Neural cell (in vitro differentiated cells): ENCODE measurements at regions not wholly inside any gene's neighbourhood (a gene's known extent, or its start where the extent isn't known, plus 50 kb on each side); places are given as distances from the start of the nearest gene placed in this dataset.

Source experiments
- H2AFZ ChIP-seq: fragments of 200-600, 300-800 bp; sonication (generic), shearing (Covaris generic); 2 replicates; pipeline ENCODE4 v1.6.0; 2014; ENCODE audit warnings: low read depth, mild to moderate bottlenecking, antibody characterized with exemption, low read length, moderate library complexity
- H3F3A ChIP-seq: fragments of 200-600 bp; shearing (Covaris generic); 2 replicates; pipeline ENCODE4 v1.6.1; 2016; ENCODE audit warnings: mild to moderate bottlenecking, moderate library complexity, mixed read lengths, antibody characterized with exemption, low read length; ENCODE audit not compliant: insufficient read depth, poor library complexity, severe bottlenecking
- H3K27ac ChIP-seq: fragments of 200-600, 300-800 bp; sonication (generic), shearing (Covaris generic); 2 replicates; pipeline ENCODE4 v1.5.1; 2014; ENCODE audit warnings: mild to moderate bottlenecking, low read length, moderate library complexity
- H3K27me3 ChIP-seq: fragments of 300-800, 200-600 bp; sonication (generic), shearing (Covaris generic); 2 replicates; pipeline ENCODE4 v1.6.0; 2014; ENCODE audit warnings: mild to moderate bottlenecking, low read depth, low read length, moderate library complexity; ENCODE audit not compliant: insufficient read depth
- H3K36me3 ChIP-seq: fragments of 300-800, 200-600 bp; sonication (generic), shearing (Covaris generic); 2 replicates; pipeline ENCODE4 v1.5.1; 2014; ENCODE audit warnings: mild to moderate bottlenecking, antibody characterized with exemption, low read length, moderate library complexity; ENCODE audit not compliant: insufficient read depth
- H3K4me2 ChIP-seq: fragments of 300-800, 200-600 bp; sonication (generic), shearing (Covaris generic); 2 replicates; pipeline ENCODE4 v1.6.0; 2014; ENCODE audit warnings: mild to moderate bottlenecking, low read length
- H3K4me3 ChIP-seq: fragments of 300-800, 200-600 bp; sonication (generic), shearing (Covaris generic); 2 replicates; pipeline ENCODE4 v1.5.1; 2014; ENCODE audit warnings: mild to moderate bottlenecking, low read length, moderate library complexity
- H3K79me2 ChIP-seq: fragments of 200-600 bp; shearing (Covaris generic); replicated peaks from 2 replicates; pipeline ENCODE4 v1.6.0; 2014; ENCODE audit warnings: mild to moderate bottlenecking, low read length, moderate library complexity; ENCODE audit not compliant: insufficient read depth
- H3K9ac ChIP-seq: fragments of 300-800, 200-600 bp; sonication (generic), shearing (Covaris generic); 2 replicates; pipeline ENCODE4 v1.6.1; 2016; ENCODE audit warnings: mild to moderate bottlenecking, low read length, mixed read lengths
- H3K9me2 ChIP-seq: fragments of 200-600 bp; shearing (Covaris generic); 2 replicates; pipeline ENCODE4 v1.6.1; 2016; ENCODE audit warnings: mild to moderate bottlenecking, low read length, mixed read lengths; ENCODE audit not compliant: insufficient read depth
- H3K9me3 ChIP-seq: fragments of 200-600, 300-800 bp; sonication (generic), shearing (Covaris generic); 2 replicates; pipeline ENCODE4 v1.6.1; 2016; ENCODE audit warnings: mild to moderate bottlenecking, mixed run types, low read length, moderate library complexity, mixed read lengths
- H4K20me1 ChIP-seq: fragments of 200-600 bp; shearing (Covaris generic); 2 replicates; pipeline ENCODE4 v1.6.1; 2016; ENCODE audit warnings: mild to moderate bottlenecking, mixed run types; ENCODE audit not compliant: insufficient read depth
- CTCF ChIP-seq: fragments of 450-650 bp; IDR thresholded peaks from 2 replicates; pipeline ENCODE4 v1.5.1; 2014; ENCODE audit warnings: antibody characterized with exemption, mild to moderate bottlenecking, moderate library complexity; ENCODE audit not compliant: poor library complexity, severe bottlenecking
- EP300 ChIP-seq: fragments of 450-650 bp; conservative IDR thresholded peaks from 2 replicates; pipeline ENCODE4 v1.6.1; 2014; ENCODE audit warnings: antibody characterized with exemption, mild to moderate bottlenecking, moderate library complexity; ENCODE audit not compliant: poor library complexity, severe bottlenecking
- EZH2 ChIP-seq: fragments of 200-600, 300-800 bp; shearing (Covaris generic), sonication (generic); IDR thresholded peaks from 2 replicates; pipeline ENCODE4 v1.6.1; 2014; ENCODE audit warnings: antibody characterized with exemption, low read length, borderline replicate concordance, mild to moderate bottlenecking; ENCODE audit not compliant: insufficient read depth, poor library complexity, severe bottlenecking
- MXI1 ChIP-seq: fragments of 450-650 bp; conservative IDR thresholded peaks from 2 replicates; pipeline ENCODE4 v1.6.1; 2014; ENCODE audit warnings: antibody characterized with exemption, mild to moderate bottlenecking; ENCODE audit not compliant: poor library complexity, severe bottlenecking
- POLR2AphosphoS5 ChIP-seq: IDR thresholded peaks from 2 replicates; pipeline ENCODE4 v1.6.1; 2012
- RAD21 ChIP-seq: fragments of 450-650 bp; conservative IDR thresholded peaks from 2 replicates; pipeline ENCODE4 v1.6.1; 2014; ENCODE audit warnings: antibody characterized with exemption, mild to moderate bottlenecking, moderate library complexity
- REST ChIP-seq: IDR thresholded peaks from 2 replicates; pipeline ENCODE4 v1.6.1; 2012; ENCODE audit warnings: borderline replicate concordance
- SMC3 ChIP-seq: fragments of 450-650 bp; conservative IDR thresholded peaks from 2 replicates; pipeline ENCODE4 v1.6.1; 2014; ENCODE audit warnings: antibody characterized with exemption, mild to moderate bottlenecking, moderate library complexity; ENCODE audit not compliant: poor library complexity
- TAF1 ChIP-seq: IDR thresholded peaks from 2 replicates; pipeline ENCODE4 v1.6.1; 2012; ENCODE audit warnings: low read depth

- H3K27me3 ChIP-seq: no peaks in the 10 kb centered on the region
- TF ChIP-seq CTCF (no peak), REST (no peak), TAF1 (no peak), MXI1 (no peak), SMC3 (no peak), EZH2 (no peak), EP300 (no peak), POLR2AphosphoS5 (no peak), RAD21 (no peak)
- H3F3A ChIP-seq: no peaks in the 10 kb centered on the region
- no peak overlapping the region for H3K9ac ChIP-seq
- no peak overlapping the region for H3K4me3 ChIP-seq
- H3K9me3 ChIP-seq: no peaks in the 10 kb centered on the region
- H3K79me2 ChIP-seq: no peaks in the 10 kb centered on the region
- H3K9me2 ChIP-seq: no peaks in the 10 kb centered on the region
- no peaks in the 10 kb centered on the region for H4K20me1 ChIP-seq
- no peak overlapping the region for H3K4me2 ChIP-seq
- H3K36me3 ChIP-seq: no peaks in the 10 kb centered on the region
- no peak overlapping the region for H2AFZ ChIP-seq
- H3K27ac ChIP-seq: no peak overlapping the region
Observed at GRCh38 chr2:138432971-138433370, 68.6 kb upstream of the SPOPL start.

- H3K4me2 ChIP-seq: no peak overlapping the region
Observed at GRCh38 chr2:138433995-138434951, 67.3 kb upstream of the SPOPL start.

More at GRCh38 chr2:138433995-138434951, 67.3 kb upstream of the SPOPL start:
- Histone ChIP-seq H3K9me3 (no peaks in the 10 kb centered on the region), H3K9me2 (no peaks in the 10 kb centered on the region), H3K79me2 (no peaks in the 10 kb centered on the region), H3K27me3 (no peaks in the 10 kb centered on the region), H4K20me1 (no peaks in the 10 kb centered on the region), H3K27ac (no peak overlapping the region), H3K9ac (no peak overlapping the region), H3K4me3 (no peak overlapping the region), H3F3A (no peaks in the 10 kb centered on the region), H3K36me3 (no peaks in the 10 kb centered on the region), H2AFZ (no peak overlapping the region)
- TF ChIP-seq REST (peak; percentile 29), TAF1 (no peak)
